ENCODE measurements at regions not wholly inside any gene's neighbourhood (a gene's known extent, or its start where the extent isn't known, plus 50 kb on each side); places are given as distances from the start of the nearest gene placed in this dataset.

GRCh38 chr19:30842926-30843325 is 470.7 kb downstream of the ZNF536 start:
- no peak for TF ChIP-seq POLR2A (IDR thresholded peaks at IDR 0.05)
- no peak for TF ChIP-seq CTCF (IDR thresholded peaks at IDR 0.05)
